Left colon (tissue), 2 donors: ENCODE measurements at regions not wholly inside any gene's neighbourhood (a gene's known extent, or its start where the extent isn't known, plus 50 kb on each side); places are given as distances from the start of the nearest gene placed in this dataset.

Experiments used
- ATAC-seq: fragments of 200-7000 bp; cut with Tn5 transposase; one replicate; pipeline ENCODE4 v1.9.1; 2020; ENCODE audit warnings: mild to moderate bottlenecking, moderate library complexity
- DNase-seq, 2 donors: peaks; one replicate each; pipeline ENCODE4 v3.0.0-alpha.2; 2020
- intact Hi-C, 2 donors: fragments of 100-400 bp; cut with DNase I in 1 of 2; cut with micrococcal nuclease in 1 of 2; formaldehyde crosslinking; loops; one replicate each; pipeline versions ENCODE4 v1.11.2 to v1.14.0; 2022; cut with DNase I, micrococcal nuclease
- donor health status: DM: no; HTN: no; CAD: no.
- donor health status: DM: yes; HTN: yes; CAD: no.

GRCh38 chr11:29282088-29282487 is 734.7 kb downstream of the KCNA4 start:
- intact Hi-C loops: no loop called here
- no peak for DNase-seq
- no peak for ATAC-seq

- ATAC-seq: no peak
- no peak for DNase-seq
- intact Hi-C loops: no loop called here
These were observed 735.5 kb downstream of the KCNA4 start for GRCh38 chr11:29281271-29281777.

- no peak for ATAC-seq
- DNase-seq: no peak
- intact Hi-C loops: no loop called here
These were observed 736.4 kb downstream of the KCNA4 start for GRCh38 chr11:29280452-29280851.

GRCh38 chr11:29279716-29280115 is 737.1 kb downstream of the KCNA4 start:
- DNase-seq (no peak), ATAC-seq (no peak)
- intact Hi-C loops: no loop called here

- DNase-seq (no peak), ATAC-seq (no peak)
- intact Hi-C loops: no loop called here
These were observed 744.7 kb downstream of the KCNA4 start for GRCh38 chr11:29272019-29272654.

- intact Hi-C loops: no loop called here
- ATAC-seq (no peak), DNase-seq (no peak)
These were observed 745.2 kb downstream of the KCNA4 start for GRCh38 chr11:29271616-29272015.

GRCh38 chr11:29268733-29269132 is 748.1 kb downstream of the KCNA4 start:
- no peak for DNase-seq
- no peak for ATAC-seq
- intact Hi-C loops: no loop called here

- intact Hi-C loops: no loop called here
- DNase-seq (no peak), ATAC-seq (no peak)
These were observed 751.0 kb downstream of the KCNA4 start for GRCh38 chr11:29265792-29266191.

- ATAC-seq (no peak), DNase-seq (no peak)
- intact Hi-C loops: no loop called here
These were observed 751.4 kb downstream of the KCNA4 start for GRCh38 chr11:29265381-29265780.

GRCh38 chr11:29263971-29264682 is 752.7 kb downstream of the KCNA4 start:
- ATAC-seq (no peak), DNase-seq (no peak)
- intact Hi-C loops: no loop called here

- intact Hi-C loops: no loop called here
- DNase-seq (no peak), ATAC-seq (no peak)
These were observed 755.0 kb downstream of the KCNA4 start for GRCh38 chr11:29261831-29262230.

- peak; percentile 66 for ATAC-seq
- intact Hi-C loops: no loop called here
- DNase-seq: no peak
These were observed 755.7 kb downstream of the KCNA4 start for GRCh38 chr11:29260939-29261705.

- intact Hi-C loops: loop anchor here in 1 of 2 donors (10.0 kb wide), 1 partner anchor 174 kb away; no protein-coding TSS in a partner anchor
- no peak for ATAC-seq
- DNase-seq: no peak
These were observed 758.4 kb downstream of the KCNA4 start for GRCh38 chr11:29258411-29258810.

GRCh38 chr11:29256580-29256979 is 760.2 kb downstream of the KCNA4 start:
- intact Hi-C loops: loop anchor here in 1 of 2 donors (10.0 kb wide), 1 partner anchor 172 kb away; no protein-coding TSS in a partner anchor
- no peak for DNase-seq
- no peak for ATAC-seq

- ATAC-seq (no peak), DNase-seq (no peak)
- intact Hi-C loops: loop anchor here in 1 of 2 donors (10.0 kb wide), 1 partner anchor 171 kb away; no protein-coding TSS in a partner anchor
These were observed 761.4 kb downstream of the KCNA4 start for GRCh38 chr11:29255401-29255800.

- intact Hi-C loops: loop anchor here in 1 of 2 donors (10.0 kb wide), 1 partner anchor 167 kb away; no protein-coding TSS in a partner anchor
These were observed 765.1 kb downstream of the KCNA4 start for GRCh38 chr11:29251738-29252137.

GRCh38 chr11:29249713-29250112 is 767.1 kb downstream of the KCNA4 start:
- DNase-seq (no peak), ATAC-seq (no peak)
- intact Hi-C loops: loop anchor here in 1 of 2 donors (10.0 kb wide), 1 partner anchor 165 kb away; no protein-coding TSS in a partner anchor

More at GRCh38 chr11:29251738-29252137, 765.1 kb downstream of the KCNA4 start:
- DNase-seq (no peak), ATAC-seq (no peak)

GRCh38 chr11:29244355-29244754 is 772.5 kb downstream of the KCNA4 start:
- ATAC-seq (no peak), DNase-seq (no peak)
- intact Hi-C loops: no loop called here

GRCh38 chr11:29243616-29244015 is 773.2 kb downstream of the KCNA4 start:
- intact Hi-C loops: no loop called here
- DNase-seq (no peak), ATAC-seq (no peak)
